ENCODE measurements at regions not wholly inside any gene's neighbourhood (a gene's known extent, or its start where the extent isn't known, plus 50 kb on each side); places are given as distances from the start of the nearest gene placed in this dataset.

DNA sequence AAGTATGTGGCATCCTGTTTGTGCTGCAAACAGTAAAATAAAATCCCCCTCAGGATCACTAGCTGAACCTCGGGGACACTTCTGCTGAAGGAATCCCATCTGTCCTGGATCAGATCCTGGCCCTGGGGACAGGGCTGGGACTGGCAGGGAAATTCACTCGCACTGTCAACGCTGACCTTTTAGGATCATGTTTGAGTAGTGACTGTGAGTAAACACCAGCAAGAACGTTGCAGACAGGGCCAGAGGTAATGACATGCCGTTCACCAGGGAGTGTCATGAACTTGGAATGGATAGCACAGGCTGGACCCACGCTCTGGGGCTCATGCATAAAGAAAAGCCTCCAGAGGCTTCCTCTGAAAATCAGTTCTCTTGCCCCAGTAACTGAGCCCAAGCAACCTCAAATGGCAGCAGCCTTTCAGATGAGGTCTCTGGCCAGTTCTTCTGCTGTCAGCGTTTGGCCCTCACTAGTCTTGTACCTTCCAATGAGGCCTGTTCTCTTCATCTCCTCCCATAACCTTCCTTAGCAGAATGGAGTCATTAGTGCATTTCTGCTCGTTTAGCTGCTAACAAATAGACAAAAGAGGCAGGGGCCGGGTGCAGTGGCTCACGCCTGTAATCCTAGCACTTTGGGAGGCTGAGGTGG lies 51.0 kb upstream of the BARX2 start:
- DNase-seq, result no peak

DNA sequence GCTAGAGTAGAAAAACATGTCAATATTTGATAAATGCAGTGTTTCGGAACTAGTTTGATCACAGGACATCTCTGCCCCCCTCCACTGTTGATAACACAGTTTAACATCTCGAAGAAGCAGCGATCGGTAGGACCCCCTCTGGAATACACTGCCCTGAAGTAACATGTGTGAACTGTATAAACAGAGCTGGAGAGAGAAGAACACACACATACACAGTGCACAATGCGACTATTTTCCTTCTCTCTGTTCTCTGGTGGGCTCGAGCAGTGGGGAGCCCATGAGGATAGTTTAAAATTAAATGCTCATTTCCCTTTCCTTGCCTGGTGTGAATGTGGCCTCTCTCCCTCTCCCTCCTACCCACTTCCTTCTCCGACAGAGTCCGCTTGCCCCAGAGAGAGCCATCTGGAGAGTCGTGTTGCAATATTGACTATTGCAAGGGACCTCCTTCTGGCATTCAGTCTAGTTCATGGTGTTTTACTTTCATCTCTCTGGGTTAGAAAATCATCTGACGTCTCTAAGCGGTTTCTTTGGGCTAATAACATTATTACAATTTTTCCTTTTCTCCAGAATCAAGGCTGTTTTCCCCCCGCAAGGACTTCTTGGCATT lies 51.6 kb upstream of the BARX2 start:
- no peak for DNase-seq

DNA sequence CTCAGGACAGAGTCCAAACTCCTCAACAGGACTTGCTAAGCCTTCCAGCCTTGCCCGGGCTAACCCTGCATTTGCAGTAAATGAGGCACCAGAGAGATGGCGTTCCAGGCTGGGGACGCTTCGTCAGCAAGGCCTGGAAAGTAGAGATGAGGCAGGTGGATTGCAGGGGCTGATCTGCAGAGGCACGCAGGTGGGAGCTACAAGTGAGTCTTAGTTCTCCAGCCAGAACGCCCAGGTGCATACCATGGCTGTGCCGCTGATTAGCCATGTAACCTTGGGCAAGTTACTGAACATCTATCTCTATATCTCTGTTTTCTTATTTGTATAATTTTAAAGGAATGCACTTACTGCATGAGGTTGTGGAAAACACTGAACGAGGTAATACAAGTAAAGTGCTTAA lies 52.7 kb upstream of the BARX2 start:
- no peak for DNase-seq

DNA sequence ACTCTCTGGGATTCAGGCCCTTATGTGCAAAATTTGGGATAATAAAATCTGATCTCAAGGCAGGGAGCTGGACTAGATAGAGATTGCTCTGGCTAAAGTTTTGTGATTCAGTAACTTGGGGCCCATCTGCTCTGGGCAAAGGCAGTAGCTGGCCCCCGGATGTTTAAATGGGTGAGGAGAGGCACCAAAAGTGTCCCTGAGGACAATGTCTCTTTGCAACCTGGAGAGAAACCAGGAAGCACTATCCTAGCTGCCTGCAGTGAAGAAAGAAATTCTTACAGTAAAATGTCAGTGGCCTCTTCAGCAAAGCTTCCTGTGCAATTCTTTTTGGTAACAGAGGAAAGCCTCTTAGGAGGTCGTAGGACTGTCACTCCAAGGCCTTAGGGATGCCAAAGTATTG lies 54.6 kb upstream of the BARX2 start:
- DNase-seq, result no peak

DNA sequence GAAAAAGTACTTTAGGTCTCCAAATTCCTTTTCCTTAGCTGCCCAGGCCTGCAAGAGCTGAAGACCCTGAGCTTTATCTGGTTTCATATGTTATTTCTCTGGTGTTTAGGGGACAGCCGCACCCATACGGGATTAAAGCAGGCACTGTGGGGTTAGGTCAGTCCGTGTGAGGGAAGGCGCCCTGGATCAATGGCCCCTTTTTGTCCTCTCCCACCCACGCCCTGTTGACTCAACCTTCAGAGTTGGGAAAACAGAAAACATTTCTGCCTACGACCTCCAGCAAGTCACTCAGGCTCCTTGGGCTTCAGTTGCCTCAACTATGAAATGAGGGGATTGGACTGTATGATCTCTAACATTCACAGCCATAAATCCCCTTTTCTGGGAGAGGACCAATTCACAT lies 55.2 kb upstream of the BARX2 start:
- no peak for DNase-seq

DNA sequence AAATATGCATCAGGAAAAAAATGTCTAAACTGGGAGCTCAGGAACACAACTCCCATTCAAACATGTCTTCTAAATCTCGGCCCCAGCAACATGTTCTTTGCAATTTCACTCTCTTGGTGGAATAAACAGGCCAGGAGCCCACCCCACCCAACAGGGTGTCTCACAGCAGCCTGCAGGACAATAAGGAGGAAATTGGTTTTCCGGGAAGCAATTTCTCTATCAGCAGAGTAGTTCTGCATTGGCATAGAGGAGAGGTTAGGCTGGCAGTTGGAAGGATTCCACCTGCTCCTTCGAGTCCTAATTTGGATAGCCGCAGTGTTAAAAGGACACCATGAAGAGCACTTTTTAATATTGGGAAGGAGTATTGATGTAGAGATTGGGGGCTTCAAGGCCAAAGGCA lies 55.9 kb upstream of the BARX2 start:
- no peak for DNase-seq

DNA sequence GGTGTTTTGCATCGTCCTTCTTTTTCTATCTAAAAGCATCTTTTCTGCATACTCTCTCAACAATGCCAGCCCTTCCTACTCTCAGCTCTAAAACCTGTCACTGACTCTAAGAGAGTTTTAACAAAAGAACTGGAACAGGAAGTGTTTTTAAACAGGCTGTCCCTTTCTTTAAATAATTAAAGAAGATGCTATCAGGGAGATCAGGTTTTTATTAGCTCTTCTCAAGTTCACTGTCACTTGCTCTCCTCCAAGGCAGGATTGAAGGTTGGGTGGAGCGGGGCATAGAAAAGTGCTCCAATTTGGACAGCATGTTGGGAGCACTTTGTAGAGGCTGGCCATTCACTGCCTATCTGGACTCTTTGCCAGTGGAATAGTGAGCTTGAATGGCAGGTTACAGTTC lies 56.4 kb upstream of the BARX2 start:
- DNase-seq, result no peak

DNA sequence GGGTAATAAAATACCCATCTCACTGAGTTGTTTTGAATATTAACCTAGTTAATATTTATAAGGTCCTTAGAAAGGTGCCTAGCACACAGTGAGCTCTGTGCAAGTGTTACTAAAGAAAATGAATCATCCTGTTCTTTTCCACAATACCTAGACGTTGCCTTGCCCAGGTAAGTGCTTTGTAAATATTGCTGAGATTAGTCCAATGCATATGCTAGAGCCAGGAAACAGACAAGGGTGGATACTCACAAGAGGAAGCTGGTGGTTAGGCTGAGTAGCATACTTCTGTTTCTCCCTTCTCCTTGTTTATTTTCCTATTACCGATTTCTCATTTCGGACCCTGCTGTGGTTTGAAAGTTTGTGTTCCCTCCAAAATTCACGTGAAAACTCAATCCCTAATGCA lies 58.1 kb upstream of the BARX2 start:
- no peak for DNase-seq

DNA sequence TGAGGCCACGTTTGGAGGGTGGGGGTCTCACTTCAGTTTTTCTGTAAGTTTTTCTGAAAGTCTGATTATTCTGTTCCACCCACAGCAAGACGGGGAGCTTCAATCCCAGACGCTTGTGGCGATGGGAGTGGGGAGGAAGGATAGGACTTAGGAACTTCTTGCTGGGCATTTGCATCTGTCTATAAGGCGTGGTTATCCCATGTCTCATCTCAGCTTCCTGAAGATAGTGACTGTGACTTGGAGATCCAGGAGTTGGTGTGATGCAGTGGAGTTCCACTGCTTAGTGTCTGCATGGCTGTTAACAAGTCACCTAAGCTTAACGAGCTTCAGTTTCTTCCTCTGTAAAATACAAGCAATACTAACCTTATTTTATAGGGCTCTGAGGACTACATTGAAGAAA lies 58.9 kb upstream of the BARX2 start:
- no peak for DNase-seq

DNA sequence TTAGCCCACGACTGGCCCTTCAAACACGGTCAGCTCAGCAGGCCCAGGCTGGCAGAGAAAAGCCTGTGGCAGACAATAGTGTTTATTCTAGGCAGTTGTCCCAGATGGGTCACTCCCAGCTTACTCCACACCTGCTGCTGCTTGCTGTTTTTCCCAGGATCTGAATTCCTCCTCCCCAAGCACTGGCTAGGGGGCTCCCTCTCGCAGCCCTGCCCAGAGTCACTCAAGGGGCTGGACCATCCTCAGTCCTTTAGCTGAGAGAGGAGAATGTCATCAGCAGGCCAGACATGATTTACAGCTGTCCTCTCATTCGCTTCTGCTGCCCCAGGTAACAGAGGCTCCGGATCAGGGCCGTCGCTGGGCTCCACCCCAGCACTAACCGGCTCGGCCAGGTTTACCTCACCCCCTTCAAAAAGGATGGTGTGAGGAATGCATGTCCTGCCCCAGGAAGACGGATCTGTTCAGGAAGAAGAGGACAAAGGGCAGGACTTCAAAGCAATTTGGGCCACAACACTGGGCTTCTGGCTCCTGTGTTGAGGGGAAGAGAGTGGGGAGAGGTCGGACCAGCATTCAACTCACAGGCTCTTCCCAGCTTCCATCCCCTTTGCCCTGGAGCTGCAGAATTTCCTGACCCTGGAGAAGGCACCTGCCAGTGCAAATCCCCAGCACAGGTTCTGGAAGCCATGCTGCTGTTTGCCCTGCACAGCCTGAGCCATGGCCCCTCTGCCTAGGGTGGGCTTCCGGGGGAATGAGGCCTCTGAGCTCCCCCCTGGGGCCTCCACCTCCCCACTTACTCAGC lies 59.7 kb upstream of the BARX2 start:
- DNase-seq, result no peak

DNA sequence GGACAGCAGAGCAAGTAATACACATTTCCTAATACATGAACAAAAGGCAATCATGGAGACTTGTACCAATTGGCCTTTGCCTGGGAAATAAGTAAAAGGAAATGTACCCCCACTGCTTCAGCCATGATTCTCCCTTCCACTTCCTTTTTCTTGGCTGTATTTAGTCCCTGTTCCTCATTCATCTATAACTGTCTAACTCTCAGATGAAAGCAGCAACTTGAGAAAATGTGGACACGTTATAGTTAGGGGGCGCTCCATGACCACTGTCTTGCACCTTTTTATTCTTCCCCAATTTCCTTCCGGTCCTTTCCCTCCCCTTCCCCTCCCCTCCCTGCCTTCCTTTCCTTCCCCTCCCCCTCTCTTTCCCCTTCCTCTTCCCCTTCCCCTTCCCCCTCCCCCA lies 61.3 kb upstream of the BARX2 start:
- DNase-seq, result no peak

DNA sequence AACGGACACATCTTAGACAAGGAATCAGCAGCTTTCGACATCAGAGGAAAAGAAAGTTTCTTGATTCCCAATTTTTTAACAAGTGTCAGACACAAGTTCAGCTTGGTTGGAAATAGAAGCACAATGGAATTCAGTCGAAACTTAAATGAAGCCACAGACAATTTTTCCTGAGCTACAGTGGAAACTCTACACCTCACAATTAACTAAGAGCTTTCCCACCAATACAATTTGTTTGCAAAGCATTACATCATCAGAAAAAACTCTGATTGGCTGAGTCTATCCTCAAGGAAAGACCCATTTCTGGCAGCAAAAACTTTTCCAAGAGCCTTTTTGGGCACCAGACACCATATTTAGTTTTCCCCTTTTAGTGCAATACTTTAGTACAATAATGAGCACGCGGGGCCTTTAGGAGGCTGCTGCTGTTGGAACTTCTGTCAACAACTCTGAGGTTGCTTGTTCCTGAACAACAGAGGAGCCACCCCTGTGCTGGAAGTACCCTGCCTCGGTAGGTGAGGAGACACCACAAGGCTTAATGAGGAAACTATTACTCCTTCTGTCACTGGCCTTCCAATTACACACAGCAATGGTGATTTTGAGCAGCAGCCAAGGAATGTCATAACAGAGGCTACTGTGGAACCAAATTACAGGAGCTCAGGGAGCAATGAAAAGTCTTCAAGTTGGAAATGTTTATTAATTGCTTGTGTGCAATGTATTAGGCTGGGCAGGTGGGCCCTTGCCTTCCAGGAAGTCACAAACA lies 61.9 kb upstream of the BARX2 start:
- no peak for DNase-seq

DNA sequence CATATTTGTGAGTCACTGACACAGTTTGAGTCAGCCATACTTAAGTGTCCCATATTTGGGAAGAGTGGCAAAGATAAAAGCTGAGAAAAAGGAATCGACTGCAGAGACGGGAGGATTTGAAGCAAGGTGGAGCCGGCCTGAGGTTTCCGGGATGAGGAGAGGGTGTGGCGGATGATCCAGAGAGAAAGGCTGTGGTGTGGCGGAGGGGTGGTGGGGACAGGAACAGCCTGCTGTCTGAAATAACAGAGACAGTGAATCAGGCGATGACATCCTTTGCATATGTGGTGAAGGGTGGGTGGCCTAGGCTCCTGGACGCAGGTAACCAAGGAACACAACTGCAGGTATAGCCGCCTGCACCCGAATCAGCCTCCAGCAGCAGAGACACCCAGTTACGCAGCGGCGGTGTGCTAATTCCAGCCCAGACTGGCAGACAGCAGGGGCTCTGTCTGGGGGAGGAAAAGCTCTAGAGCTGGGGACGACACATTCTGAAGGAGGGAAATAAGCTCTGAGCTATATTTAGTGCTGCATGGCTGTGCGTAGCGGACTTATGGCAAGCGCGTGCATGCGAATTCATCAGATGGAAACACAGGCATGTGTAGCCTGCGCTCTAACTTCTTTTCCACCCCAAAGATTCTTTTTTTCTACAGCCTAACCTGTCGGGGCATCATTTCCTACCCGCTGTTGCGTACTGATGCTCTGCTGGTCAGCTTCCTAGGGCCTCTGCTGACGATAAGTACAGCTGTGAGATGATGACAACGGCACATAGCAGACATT lies 62.7 kb upstream of the BARX2 start:
- DNase-seq, result no peak

DNA sequence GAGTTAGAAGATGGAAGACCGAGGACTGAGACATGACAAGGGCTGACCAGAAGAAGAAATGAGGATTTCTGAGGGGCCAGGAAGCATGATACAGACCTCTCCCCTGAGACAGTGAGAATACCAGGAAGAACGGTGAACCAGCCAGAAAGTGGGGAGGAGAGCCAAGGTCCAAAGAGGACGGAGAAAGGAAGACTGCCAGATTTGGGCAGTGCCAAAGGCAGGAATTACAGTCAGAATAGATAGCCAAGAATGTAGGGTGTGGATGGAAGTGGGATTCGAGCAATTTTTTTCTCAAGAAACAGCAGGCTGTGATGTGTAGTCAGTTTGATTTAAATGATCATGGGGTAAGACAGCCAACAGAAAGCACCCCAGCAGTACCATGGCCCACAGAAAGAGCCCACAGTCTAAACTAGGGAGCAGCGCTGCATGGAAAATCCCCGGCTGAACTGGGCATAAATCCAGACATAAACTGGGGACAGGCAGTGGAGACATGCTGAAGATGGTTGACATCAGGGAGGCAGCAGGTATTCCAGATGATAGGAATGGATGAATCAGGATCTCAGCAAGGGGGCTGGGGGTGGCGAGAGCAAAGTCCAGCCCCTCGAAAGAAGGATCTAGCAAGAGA lies 67.3 kb upstream of the BARX2 start:
- no peak for DNase-seq

DNA sequence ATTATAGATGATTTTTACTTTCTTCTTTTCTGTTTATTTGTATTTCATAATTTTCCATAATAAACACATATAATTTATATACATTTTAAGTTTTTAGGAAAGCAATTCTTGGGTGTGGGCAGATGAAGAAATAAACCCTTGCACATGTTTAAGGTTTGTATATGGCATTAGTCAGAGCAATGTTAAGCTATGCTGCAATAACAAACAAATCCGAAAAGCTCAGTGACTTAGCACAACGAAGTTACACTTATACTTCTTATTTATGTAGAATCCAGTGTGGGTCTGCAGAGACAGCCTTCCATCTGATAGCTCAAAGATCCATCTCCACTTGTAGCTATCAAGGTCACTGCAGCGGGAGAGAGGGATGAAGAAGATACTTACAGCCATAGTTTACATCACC lies 68.5 kb upstream of the BARX2 start:
- no peak for DNase-seq

DNA sequence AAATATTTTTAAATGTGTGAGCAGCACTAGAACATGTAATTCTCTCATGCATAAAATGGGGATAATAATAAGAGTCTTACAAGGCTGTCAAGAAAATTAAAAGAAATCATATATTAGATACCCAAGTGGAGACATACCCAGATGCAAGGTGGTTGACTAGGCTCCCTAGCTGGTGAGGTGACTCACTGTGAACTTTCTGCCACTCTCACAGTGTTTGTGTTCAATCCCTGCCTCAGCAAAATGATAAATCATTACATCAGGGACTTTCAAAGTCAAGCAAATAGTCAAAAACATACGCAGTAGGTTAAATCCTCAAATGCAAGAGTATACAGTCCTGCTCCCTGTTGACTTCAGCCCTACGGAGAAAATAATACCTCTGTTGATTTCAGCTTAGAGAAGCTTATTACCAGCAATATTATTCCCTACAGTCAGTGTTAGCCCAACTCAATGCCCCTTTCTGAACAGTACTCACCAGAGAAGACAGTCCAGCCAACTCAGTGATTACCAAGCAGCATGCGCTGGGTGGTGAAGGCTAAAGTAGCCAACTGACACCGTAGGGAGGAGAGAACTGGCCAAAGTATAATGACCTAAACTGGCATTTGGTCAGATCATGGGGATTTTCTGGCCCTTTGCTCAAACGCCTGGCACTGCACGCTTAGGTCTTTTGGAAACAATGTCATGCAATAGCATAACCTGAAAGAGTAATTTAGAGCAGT lies 73.1 kb upstream of the BARX2 start:
- DNase-seq, result no peak

DNA sequence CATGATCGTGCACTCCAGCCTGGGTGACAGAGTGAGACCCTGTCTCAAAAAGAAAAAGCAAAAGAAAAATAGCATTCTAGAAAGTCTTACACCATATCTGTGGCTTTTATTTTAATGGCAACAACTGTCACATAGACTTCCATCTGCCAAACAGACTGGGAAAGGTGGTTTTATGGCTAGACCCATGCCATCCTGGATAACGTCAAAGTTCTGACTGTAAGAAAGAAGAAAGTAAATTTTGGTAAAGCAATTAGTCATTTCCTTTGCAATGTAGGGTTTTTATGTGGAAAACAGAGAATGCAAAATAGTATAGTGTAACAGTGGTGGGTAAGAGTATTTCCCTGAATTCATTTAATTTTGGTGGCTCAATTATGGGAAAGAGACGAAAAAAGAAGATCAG lies 75.5 kb upstream of the BARX2 start:
- DNase-seq, result no peak

DNA sequence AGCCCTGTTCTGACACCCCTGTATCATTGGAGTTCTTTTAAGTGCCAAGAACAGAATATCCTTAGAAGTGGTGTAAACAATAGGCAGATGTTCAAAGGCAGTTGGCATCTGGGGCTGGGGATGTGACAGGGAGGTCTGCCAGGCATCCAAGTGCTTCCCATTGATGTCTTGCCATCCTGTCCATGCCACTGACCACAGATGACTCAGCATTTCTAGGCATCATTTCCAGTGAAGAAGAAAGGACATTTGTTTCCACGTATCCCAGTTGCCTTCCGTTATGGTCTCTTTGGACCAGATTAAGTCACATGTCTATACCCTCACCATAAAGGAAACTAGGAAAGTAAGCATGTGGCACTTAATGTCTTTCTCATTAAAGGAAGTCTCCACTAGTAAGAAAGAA lies 76.7 kb upstream of the BARX2 start:
- no peak for DNase-seq

DNA sequence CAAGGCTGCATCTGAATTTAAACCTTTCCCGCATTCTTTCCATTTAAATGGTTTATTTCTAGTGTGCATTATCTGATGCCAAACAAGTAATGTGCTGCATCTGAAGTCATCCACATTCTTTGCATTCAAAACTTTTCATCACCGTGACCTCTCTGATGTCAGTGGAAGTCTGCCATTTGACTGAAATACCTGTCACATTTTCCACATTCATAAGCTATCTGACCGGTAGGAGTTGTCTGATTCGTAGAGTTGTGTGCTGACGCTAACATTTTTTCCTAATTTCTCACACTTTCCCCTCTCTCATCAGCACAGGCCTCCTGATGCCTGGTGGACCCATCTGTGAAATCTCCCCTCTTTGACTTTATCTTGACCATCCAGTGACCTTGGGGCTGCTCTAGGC lies 79.9 kb upstream of the BARX2 start:
- DNase-seq, result no peak

DNA sequence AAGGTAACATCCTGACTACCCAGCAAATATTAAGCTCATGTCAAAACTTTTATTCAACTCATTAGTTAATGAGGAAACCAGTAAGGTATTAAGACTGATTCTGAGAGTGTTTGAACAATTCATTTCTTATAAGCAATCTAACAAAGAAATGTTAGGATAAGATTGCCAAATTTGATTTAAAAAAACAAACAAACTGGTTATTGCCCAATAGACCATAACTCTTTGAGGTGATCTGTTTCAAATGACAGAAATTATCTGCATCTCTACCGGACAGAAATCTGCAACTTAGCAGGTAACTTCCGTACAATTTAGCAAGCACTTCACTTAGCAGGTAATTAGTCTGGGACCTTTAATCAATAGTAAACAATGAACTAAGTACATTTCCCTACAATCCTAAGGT lies 82.9 kb upstream of the BARX2 start:
- DNase-seq, result no peak

DNA sequence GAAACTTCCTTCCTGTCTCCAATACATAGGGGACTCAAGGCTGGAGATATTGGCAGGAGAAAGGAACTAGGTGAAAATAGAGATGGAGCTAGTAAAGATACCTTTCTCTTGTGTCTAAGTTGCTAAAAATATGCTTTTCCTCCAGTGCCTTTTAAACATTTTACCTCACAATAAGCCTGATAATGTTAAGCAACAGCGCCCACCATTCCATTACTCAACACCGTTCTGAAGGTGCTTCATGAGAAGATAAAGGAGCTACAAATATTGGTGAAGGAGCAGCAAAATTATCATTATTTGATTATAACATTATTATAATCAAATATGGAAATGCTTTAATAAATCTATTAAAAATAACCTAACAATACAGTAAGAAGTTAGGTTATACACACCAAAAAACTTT lies 83.6 kb upstream of the BARX2 start:
- no peak for DNase-seq

DNA sequence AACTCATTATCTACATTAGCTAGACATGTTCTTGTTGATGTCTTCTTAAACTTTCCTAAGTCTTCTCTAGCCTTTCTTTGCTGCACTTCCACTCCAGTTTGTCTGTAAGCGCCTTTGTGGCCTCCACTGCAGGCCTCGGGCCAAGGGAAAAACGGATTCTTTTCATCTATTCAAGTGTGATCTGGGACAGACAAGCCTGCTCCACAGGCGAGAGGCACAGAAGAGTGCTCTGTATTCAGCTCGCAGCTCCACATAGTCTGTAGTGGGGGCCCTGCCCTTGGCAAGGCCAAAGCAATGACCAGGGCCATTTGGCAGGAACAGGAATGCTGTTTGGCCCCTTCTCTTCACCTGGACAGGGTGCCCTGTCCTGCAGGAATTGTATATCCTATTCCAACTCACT lies 84.1 kb upstream of the BARX2 start:
- no peak for DNase-seq
